GM10266 (cell line): ENCODE measurements at regions not wholly inside any gene's neighbourhood (a gene's known extent, or its start where the extent isn't known, plus 50 kb on each side); places are given as distances from the start of the nearest gene placed in this dataset.

Experiments
- DNase-seq: peaks from one replicate; pipeline ENCODE4 v3.0.0; 2012; ENCODE audit errors: extremely low spot score
- TF ChIP-seq, protein P1 (sequence below): IDR thresholded peaks from 2 replicates; pipeline ENCODE4 v1.5.1; 2012; ENCODE audit warnings: mild to moderate bottlenecking, low read depth; ENCODE audit not compliant: control insufficient read depth, insufficient read depth; ENCODE audit errors: missing control alignments

DNA sequence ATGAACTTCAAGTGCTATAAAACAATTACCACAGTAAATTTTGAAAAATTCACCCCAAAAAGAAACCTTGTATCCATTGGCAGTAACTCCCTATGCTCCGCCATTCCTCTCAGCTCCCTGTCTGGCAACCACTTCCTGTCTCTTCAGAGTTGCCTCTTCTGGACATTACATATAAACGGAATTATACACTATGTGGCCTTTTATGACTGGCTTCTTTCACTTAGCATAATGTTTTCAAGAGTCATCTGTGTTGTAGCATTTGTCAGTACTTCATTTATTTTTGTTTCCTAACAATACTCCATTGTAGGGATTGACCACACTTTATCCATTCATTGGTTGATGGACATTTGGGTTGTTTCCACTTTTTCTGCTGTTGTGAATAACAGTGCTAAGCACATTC lies 50.1 kb downstream of the CEP43 start:
- no peak for DNase-seq
- TF ChIP-seq, protein P1, sequence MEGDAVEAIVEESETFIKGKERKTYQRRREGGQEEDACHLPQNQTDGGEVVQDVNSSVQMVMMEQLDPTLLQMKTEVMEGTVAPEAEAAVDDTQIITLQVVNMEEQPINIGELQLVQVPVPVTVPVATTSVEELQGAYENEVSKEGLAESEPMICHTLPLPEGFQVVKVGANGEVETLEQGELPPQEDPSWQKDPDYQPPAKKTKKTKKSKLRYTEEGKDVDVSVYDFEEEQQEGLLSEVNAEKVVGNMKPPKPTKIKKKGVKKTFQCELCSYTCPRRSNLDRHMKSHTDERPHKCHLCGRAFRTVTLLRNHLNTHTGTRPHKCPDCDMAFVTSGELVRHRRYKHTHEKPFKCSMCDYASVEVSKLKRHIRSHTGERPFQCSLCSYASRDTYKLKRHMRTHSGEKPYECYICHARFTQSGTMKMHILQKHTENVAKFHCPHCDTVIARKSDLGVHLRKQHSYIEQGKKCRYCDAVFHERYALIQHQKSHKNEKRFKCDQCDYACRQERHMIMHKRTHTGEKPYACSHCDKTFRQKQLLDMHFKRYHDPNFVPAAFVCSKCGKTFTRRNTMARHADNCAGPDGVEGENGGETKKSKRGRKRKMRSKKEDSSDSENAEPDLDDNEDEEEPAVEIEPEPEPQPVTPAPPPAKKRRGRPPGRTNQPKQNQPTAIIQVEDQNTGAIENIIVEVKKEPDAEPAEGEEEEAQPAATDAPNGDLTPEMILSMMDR = no peak

DNA sequence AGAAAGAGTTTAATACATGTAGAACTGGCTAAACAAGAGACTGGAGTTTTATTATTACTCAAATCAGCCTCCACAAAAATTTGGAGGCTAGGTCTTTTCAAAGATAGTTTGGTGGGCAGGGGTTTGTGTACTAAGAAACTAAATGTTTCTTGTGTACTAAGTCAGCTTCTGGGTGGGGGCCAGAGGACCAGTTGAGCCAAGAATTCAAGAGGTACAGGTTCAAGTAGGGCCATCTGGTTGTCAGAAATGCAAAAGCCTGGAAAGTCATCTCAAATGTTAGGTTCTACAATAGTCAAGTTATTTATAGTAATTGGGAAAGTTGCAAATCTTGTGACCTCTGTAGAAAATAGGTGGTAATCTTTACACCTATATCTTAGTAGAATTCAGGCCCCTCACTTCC lies 51.7 kb downstream of the CEP43 start:
- DNase-seq = no peak
- TF ChIP-seq, protein P1 = no peak

DNA sequence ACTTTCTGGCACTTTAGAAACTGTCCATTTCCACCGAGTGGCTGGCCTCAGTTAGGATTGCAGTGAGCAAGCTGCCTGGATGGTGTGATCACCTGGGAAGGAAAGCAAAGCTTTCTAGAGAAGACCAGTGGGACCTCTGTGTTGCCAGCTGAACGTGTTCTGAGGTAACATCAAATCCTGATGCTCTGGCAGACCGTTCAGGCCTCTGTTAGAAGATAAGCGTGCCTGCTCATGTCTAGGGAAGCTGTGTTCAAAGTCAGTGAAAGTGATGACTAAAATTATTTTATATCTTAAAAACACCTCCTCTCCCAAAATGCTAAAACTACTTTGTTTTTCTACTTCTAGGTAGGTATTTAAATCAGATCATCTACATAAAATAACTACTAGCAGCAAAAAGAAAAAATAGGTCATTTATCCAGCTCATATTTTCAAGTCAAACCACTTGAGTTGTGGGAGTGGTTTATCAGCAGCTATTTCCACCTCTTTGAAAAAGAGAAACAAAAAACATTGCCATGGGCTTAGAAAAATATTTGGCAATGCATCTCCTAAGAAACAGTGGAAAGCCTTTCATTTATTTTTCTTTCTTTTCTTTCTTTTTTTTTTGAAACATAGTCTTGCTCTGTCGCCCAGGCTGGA lies 54.8 kb downstream of the CEP43 start:
- TF ChIP-seq, protein P1 = no peak
- no peak for DNase-seq

DNA sequence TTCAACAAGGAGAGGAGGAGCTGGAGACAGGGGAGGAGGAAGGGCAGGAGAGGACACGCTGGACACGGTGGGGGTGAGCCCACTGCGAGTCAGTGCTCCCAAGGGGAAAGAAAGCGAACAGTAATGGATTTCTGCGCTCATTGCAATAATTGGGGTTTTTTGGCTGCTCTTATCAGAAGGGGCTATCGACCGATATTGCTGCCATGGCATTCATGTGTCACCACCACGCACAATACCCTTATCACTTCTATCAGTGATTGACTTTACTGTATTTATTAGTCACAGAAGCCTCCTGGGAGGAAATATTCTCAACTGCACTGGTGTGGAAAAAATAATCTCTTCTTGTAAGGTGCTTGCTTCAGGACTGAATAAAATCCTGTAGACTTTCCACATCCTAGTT lies 55.8 kb downstream of the CEP43 start:
- TF ChIP-seq, protein P1 = no peak
- no peak for DNase-seq

- DNase-seq = peak; percentile 30
These were observed 57.2 kb downstream of the CEP43 start for GRCh38 chr6:167056370-167056769.

GRCh38 chr6:167058261-167058660 lies 59.1 kb downstream of the CEP43 start:
- TF ChIP-seq, protein P1 = no peak
- DNase-seq = no peak

More at GRCh38 chr6:167056370-167056769, 57.2 kb downstream of the CEP43 start:
- TF ChIP-seq, protein P1 = no peak
